Trophoblast cell (in vitro differentiated cells and primary cell): ENCODE measurements at regions not wholly inside any gene's neighbourhood (a gene's known extent, or its start where the extent isn't known, plus 50 kb on each side); places are given as distances from the start of the nearest gene placed in this dataset.

Experiments used
- DNase-seq, 2 donors: peaks; one replicate each; pipeline ENCODE4 v3.0.0-alpha.2; 2016
- H2AFZ ChIP-seq: 2 replicates; pipeline ENCODE4 v1.6.1; 2013; ENCODE audit warnings: low read length, moderate library complexity, mild to moderate bottlenecking; ENCODE audit not compliant: insufficient read depth, poor library complexity
- H2AK5ac ChIP-seq: 2 replicates; pipeline ENCODE4 v1.6.1; 2013; ENCODE audit warnings: mild to moderate bottlenecking, low read length
- H2BK120ac ChIP-seq: 2 replicates; pipeline ENCODE4 v1.6.1; 2013; ENCODE audit warnings: low read length, mild to moderate bottlenecking, moderate library complexity; ENCODE audit not compliant: insufficient read depth, poor library complexity
- H2BK12ac ChIP-seq: 2 replicates; pipeline ENCODE4 v1.6.1; 2013; ENCODE audit warnings: mild to moderate bottlenecking, low read length, moderate library complexity
- H2BK5ac ChIP-seq: 2 replicates; pipeline ENCODE4 v1.6.1; 2013; ENCODE audit warnings: low read length, low read depth, moderate library complexity, mild to moderate bottlenecking; ENCODE audit not compliant: poor library complexity
- H3K14ac ChIP-seq: 2 replicates; pipeline ENCODE4 v1.6.1; 2013; ENCODE audit warnings: mild to moderate bottlenecking, low read length
- H3K18ac ChIP-seq: 2 replicates; pipeline ENCODE4 v1.6.1; 2013; ENCODE audit warnings: mild to moderate bottlenecking, low read length
- H3K23ac ChIP-seq: 2 replicates; pipeline ENCODE4 v1.6.1; 2013; ENCODE audit warnings: low read length
- H3K27ac ChIP-seq: 2 replicates; pipeline ENCODE4 v1.5.1; 2013; ENCODE audit warnings: low read depth, mild to moderate bottlenecking, inconsistent platforms, low read length, moderate library complexity
- H3K27me3 ChIP-seq: 2 replicates; pipeline ENCODE4 v1.6.1; 2013; ENCODE audit warnings: inconsistent platforms, mild to moderate bottlenecking, low read length, moderate library complexity; ENCODE audit not compliant: insufficient read depth
- H3K36me3 ChIP-seq, 2 experiments: 1 replicate in 1 of 2; 2 replicates in 1 of 2; pipeline ENCODE4 v1.6.1; 2013; ENCODE audit warnings: low read length in 2 of 2, mild to moderate bottlenecking in 2 of 2, moderate library complexity in 1 of 2; ENCODE audit not compliant: insufficient read depth in 2 of 2, control insufficient read depth in 1 of 2
- H3K4ac ChIP-seq: 2 replicates; pipeline ENCODE4 v1.6.1; 2013; ENCODE audit warnings: low read depth, mild to moderate bottlenecking, low read length, moderate library complexity
- H3K4me1 ChIP-seq, 2 experiments: 1 replicate in 1 of 2; 2 replicates in 1 of 2; pipeline ENCODE4 v1.6.1; 2013; ENCODE audit warnings: low read length in 2 of 2, mild to moderate bottlenecking in 2 of 2, moderate library complexity in 1 of 2; ENCODE audit not compliant: insufficient read depth in 2 of 2, control insufficient read depth in 1 of 2
- H3K4me2 ChIP-seq: 2 replicates; pipeline ENCODE4 v1.6.1; 2013; ENCODE audit warnings: inconsistent platforms, mild to moderate bottlenecking, low read length, moderate library complexity
- H3K4me3 ChIP-seq: 2 replicates; pipeline ENCODE4 v1.5.1; 2013; ENCODE audit warnings: mild to moderate bottlenecking, low read depth, low read length, inconsistent platforms
- H3K79me1 ChIP-seq: one replicate; pipeline ENCODE4 v1.6.1; 2013; ENCODE audit warnings: low read length
- H3K79me2 ChIP-seq: 2 replicates; pipeline ENCODE4 v1.6.1; 2013; ENCODE audit warnings: low read length, mild to moderate bottlenecking; ENCODE audit not compliant: control insufficient read depth, insufficient read depth, poor library complexity
- H3K9ac ChIP-seq: 2 replicates; pipeline ENCODE4 v1.6.1; 2013; ENCODE audit warnings: mild to moderate bottlenecking, low read length
- H3K9me3 ChIP-seq: 2 replicates; pipeline ENCODE4 v1.6.1; 2013; ENCODE audit warnings: low read depth, mild to moderate bottlenecking, control low read depth, inconsistent platforms, low read length; ENCODE audit not compliant: insufficient read depth
- H4K12ac ChIP-seq: 2 replicates; pipeline ENCODE4 v1.6.1; 2013; ENCODE audit warnings: low read depth, mild to moderate bottlenecking, low read length, moderate library complexity
- H4K8ac ChIP-seq: 2 replicates; pipeline ENCODE4 v1.6.1; 2013; ENCODE audit warnings: low read depth, mild to moderate bottlenecking, low read length, moderate library complexity
- H4K91ac ChIP-seq: one replicate; pipeline ENCODE4 v1.6.1; 2013; ENCODE audit warnings: low read depth, mild to moderate bottlenecking, low read length, moderate library complexity
- WGBS: extraction: QIAGEN DNeasy Blood & Tissue Kit; methylation state at CpG from one replicate; pipeline ENCODE4 v1.1.7; 2013; ENCODE audit warnings: missing lambda C conversion rate; ENCODE audit not compliant: insufficient read length, insufficient coverage; ENCODE audit errors: extremely low coverage; 5-methylcytosine and 5-hydroxymethylcytosine counted together

- H4K91ac ChIP-seq = no peak overlapping the region
- no peak overlapping the region for H3K27ac ChIP-seq
- no peaks in the 10 kb centered on the region for H3K4me1 ChIP-seq
- no peak overlapping the region for H2BK12ac ChIP-seq
- H2AK5ac ChIP-seq = no peak overlapping the region
- H3K9ac ChIP-seq = no peak overlapping the region
- no peak overlapping the region for H3K14ac ChIP-seq
- no peak for DNase-seq
- H2BK5ac ChIP-seq = no peak overlapping the region
- H3K27me3 ChIP-seq = no peaks in the 10 kb centered on the region
- no peaks in the 10 kb centered on the region for H3K79me1 ChIP-seq
- no peak overlapping the region for H3K4ac ChIP-seq
- H3K79me2 ChIP-seq = no peaks in the 10 kb centered on the region
- no peak overlapping the region for H3K23ac ChIP-seq
- no peak overlapping the region for H3K4me2 ChIP-seq
- peaks cover 36% of the 10 kb centered on the region for H3K9me3 ChIP-seq
- H2AFZ ChIP-seq = no peak overlapping the region
- H2BK120ac ChIP-seq = no peak overlapping the region
- H3K36me3 ChIP-seq = peaks cover 55 to 70% of the 10 kb centered on the region in 2 experiments
- H3K4me3 ChIP-seq = no peak overlapping the region
- WGBS = no CpG with 5 or more reads among the region's 8 CpGs
- H4K8ac ChIP-seq = no peak overlapping the region
- no peak overlapping the region for H3K18ac ChIP-seq
- no peak overlapping the region for H4K12ac ChIP-seq
These were observed 135.4 kb downstream of the SNRPN start for GRCh38 chr15:25090073-25090733.

- no peaks in the 10 kb centered on the region for H3K4me1 ChIP-seq
- no peak overlapping the region for H2AFZ ChIP-seq
- H4K12ac ChIP-seq = no peak overlapping the region
- peak overlapping the region; percentile 16 for H3K4me3 ChIP-seq
- no CpG with 5 or more reads among the region's 12 CpGs for WGBS
- DNase-seq = no peak
- H2AK5ac ChIP-seq = no peak overlapping the region
- no peak overlapping the region for H3K4ac ChIP-seq
- no peaks in the 10 kb centered on the region for H3K79me2 ChIP-seq
- no peak overlapping the region for H3K27ac ChIP-seq
- H2BK12ac ChIP-seq = no peak overlapping the region
- no peak overlapping the region for H3K4me2 ChIP-seq
- no peak overlapping the region for H4K91ac ChIP-seq
- H4K8ac ChIP-seq = no peak overlapping the region
- H3K9ac ChIP-seq = no peak overlapping the region
- H2BK5ac ChIP-seq = no peak overlapping the region
- H3K9me3 ChIP-seq = peaks cover 28% of the 10 kb centered on the region
- no peak overlapping the region for H3K14ac ChIP-seq
- no peaks in the 10 kb centered on the region for H3K27me3 ChIP-seq
- H3K36me3 ChIP-seq = peaks cover 45 to 61% of the 10 kb centered on the region in 2 experiments
- H3K79me1 ChIP-seq = no peaks in the 10 kb centered on the region
- H2BK120ac ChIP-seq = no peak overlapping the region
- H3K23ac ChIP-seq = peak overlapping the region; percentile 22
- H3K18ac ChIP-seq = no peak overlapping the region
These were observed 136.8 kb downstream of the SNRPN start for GRCh38 chr15:25091421-25092158.

GRCh38 chr15:25092661-25093060 lies 137.9 kb downstream of the SNRPN start:
- no peak for DNase-seq
- no peak overlapping the region for H3K14ac ChIP-seq

GRCh38 chr15:25093455-25094029 lies 138.8 kb downstream of the SNRPN start:
- Histone ChIP-seq H3K4me2 (no peak overlapping the region), H2AFZ (no peak overlapping the region), H3K9ac (no peak overlapping the region), H3K18ac (no peak overlapping the region), H3K14ac (no peak overlapping the region), H3K27ac (no peak overlapping the region), H2BK120ac (no peak overlapping the region), H3K9me3 (peaks cover 24% of the 10 kb centered on the region), H2AK5ac (no peak overlapping the region), H4K8ac (no peak overlapping the region), H3K36me3 (peaks cover 43 to 59% of the 10 kb centered on the region in 2 experiments), H3K4ac (no peak overlapping the region), H4K91ac (no peak overlapping the region), H3K23ac (no peak overlapping the region), H3K4me3 (no peak overlapping the region), H3K27me3 (no peaks in the 10 kb centered on the region), H3K79me1 (no peaks in the 10 kb centered on the region), H4K12ac (no peak overlapping the region), H2BK12ac (no peak overlapping the region), H3K4me1 (no peaks in the 10 kb centered on the region), H2BK5ac (no peak overlapping the region), H3K79me2 (no peaks in the 10 kb centered on the region)
- no CpG with 5 or more reads among the region's 4 CpGs for WGBS
- DNase-seq = no peak

More at GRCh38 chr15:25092661-25093060, 137.9 kb downstream of the SNRPN start:
- H3K4me3 ChIP-seq = no peak overlapping the region
- H2BK12ac ChIP-seq = no peak overlapping the region
- no peak overlapping the region for H2BK5ac ChIP-seq
- no peak overlapping the region for H4K8ac ChIP-seq
- no CpG with 5 or more reads among the region's 2 CpGs for WGBS
- H3K9ac ChIP-seq = no peak overlapping the region
- no peak overlapping the region for H3K27ac ChIP-seq
- peaks cover 28% of the 10 kb centered on the region for H3K9me3 ChIP-seq
- H2AFZ ChIP-seq = no peak overlapping the region
- no peak overlapping the region for H3K23ac ChIP-seq
- no peaks in the 10 kb centered on the region for H3K4me1 ChIP-seq
- no peak overlapping the region for H3K4me2 ChIP-seq
- H3K36me3 ChIP-seq = peaks cover 42 to 58% of the 10 kb centered on the region in 2 experiments
- H3K18ac ChIP-seq = no peak overlapping the region
- no peak overlapping the region for H4K91ac ChIP-seq
- no peaks in the 10 kb centered on the region for H3K79me2 ChIP-seq
- H4K12ac ChIP-seq = no peak overlapping the region
- no peak overlapping the region for H2BK120ac ChIP-seq
- H3K27me3 ChIP-seq = no peaks in the 10 kb centered on the region
- H2AK5ac ChIP-seq = no peak overlapping the region
- no peak overlapping the region for H3K4ac ChIP-seq
- no peaks in the 10 kb centered on the region for H3K79me1 ChIP-seq
